ENCODE measurements at regions not wholly inside any gene's neighbourhood (a gene's known extent, or its start where the extent isn't known, plus 50 kb on each side); places are given as distances from the start of the nearest gene placed in this dataset.
"Not testable (repeated sequence)": the region's sequence is repeated elsewhere in the genome, so short reads cannot be mapped to it uniquely, and the experiment has no call there.

DNA sequence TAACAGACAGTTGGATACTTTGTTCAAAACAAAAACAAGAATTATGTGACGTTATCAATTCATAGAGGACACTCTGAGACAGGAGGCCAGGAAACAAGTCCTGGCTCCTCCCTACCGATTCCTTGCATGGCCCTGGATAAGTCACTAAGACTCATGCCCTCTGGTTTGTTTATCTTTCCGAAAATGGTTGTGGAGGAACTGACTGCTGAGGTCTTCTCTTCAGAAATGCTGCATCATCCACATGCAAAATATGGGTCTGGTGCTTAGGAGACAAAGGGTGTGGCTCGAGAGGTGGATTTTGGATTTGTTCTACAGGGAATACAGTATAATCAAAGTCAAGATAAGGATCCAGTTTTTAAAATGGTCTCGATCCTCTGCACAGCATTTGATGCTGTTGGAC lies 130.9 kb downstream of the RELL1 start:
- no peak overlapping the region for H3K27ac Mint-ChIP-seq
- H3K4me3 Mint-ChIP-seq: no peak overlapping the region
- H3K36me3 Mint-ChIP-seq (ENCODE audit: low read depth): no peaks in the 10 kb centered on the region
- intact Hi-C loops (cut with micrococcal nuclease): no loop called here
- no peaks in the 10 kb centered on the region for H3K4me1 Mint-ChIP-seq (ENCODE audit: low read depth)
- H3K9me3 Mint-ChIP-seq: peaks cover 5% of the 10 kb centered on the region
- no peak for DNase-seq
- CTCF ChIA-PET: interaction anchor here (0.9 to 1.3 kb wide), 2 partner anchors 11 to 102 kb away, joined by 3 read pairs; no protein-coding TSS in a partner anchor
- H3K27me3 Mint-ChIP-seq (ENCODE audit: low read depth): no peaks in the 10 kb centered on the region

DNA sequence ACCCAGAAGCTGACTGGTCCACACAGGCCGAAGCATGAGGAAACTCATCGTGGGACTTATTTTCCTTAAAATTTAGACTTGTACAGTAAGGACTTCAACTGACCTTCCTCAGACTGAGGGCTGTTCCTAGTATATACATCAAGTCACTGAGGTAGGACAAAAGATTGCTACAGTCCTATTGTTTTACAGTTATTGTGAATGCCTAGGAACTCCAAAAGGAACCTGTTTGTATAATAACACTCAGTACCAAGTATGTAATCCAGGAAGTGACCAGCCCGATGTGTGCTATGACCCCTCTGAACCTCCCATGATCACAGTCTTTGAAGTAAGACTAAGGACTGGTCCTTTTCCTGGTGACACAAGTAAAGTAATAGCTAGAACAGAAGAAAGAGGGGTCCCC lies 136.3 kb downstream of the RELL1 start:
- H3K27me3 Mint-ChIP-seq (ENCODE audit: low read depth); H3K4me1 Mint-ChIP-seq (ENCODE audit: low read depth); H3K4me3 Mint-ChIP-seq; intact Hi-C loops (cut with micrococcal nuclease); H3K36me3 Mint-ChIP-seq (ENCODE audit: low read depth); H3K27ac Mint-ChIP-seq; DNase-seq; H3K9me3 Mint-ChIP-seq: not testable (repeated sequence)
- CTCF ChIA-PET: interaction anchor here (0.6 kb wide), 2 partner anchors 141 to 383 kb away, joined by 3 to 4 read pairs; no protein-coding TSS in a partner anchor

DNA sequence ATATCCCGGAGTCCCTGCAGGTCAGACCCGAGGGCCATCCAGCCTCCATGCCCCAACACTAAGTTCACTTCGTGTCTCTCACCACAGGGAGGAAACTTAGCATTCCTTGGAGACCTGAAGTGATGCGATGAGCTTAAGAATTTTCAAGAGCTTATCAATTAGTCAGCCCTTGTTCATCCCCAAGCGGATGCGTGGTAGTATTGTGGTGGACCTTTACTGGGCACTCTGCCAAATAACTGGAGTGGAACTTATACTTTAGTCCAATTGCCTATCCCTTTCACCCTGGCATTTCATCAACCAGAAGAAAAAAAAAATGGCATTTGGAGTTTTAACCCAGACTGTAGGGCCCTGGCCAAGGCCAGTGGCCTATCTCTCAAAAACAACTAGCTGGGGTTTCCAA lies 137.1 kb downstream of the RELL1 start:
- no peak for DNase-seq
- intact Hi-C loops (cut with micrococcal nuclease): no loop called here
- CTCF ChIA-PET: interaction anchor here (0.6 kb wide), 2 partner anchors 142 to 382 kb away, joined by 3 to 4 read pairs; no protein-coding TSS in a partner anchor

DNA sequence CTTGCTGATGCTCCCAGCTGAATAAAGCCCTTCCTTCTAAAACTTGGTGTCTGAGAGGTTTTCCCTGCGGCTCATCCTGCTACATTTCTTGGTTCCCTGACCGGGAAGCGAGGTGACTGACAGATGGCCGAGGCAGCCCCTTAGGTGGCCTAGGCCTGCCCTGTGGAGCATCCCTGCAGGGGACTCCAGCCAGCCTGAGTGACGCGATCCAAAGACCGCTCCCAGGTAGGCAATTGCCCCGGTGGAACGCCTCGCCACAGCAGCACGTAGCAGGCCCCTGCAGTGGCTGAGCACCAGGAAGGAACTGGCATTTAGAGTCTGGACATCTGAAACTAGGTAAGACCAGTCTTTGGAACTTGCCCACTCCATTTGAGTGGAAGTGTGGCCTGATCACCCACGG lies 139.6 kb downstream of the RELL1 start:
- DNase-seq: no peak
- peaks cover 6% of the 10 kb centered on the region for H3K9me3 Mint-ChIP-seq
- H3K27me3 Mint-ChIP-seq (ENCODE audit: low read depth): peaks cover 4% of the 10 kb centered on the region
- CTCF ChIA-PET: no interaction called here
- peaks cover 3% of the 10 kb centered on the region for H3K36me3 Mint-ChIP-seq (ENCODE audit: low read depth)
- intact Hi-C loops (cut with micrococcal nuclease): no loop called here
- H3K27ac Mint-ChIP-seq: no peak overlapping the region
- no peak overlapping the region for H3K4me3 Mint-ChIP-seq
- H3K4me1 Mint-ChIP-seq (ENCODE audit: low read depth): no peaks in the 10 kb centered on the region

More for the DNA sequence above, 137.1 kb downstream of the RELL1 start:
- Mint-ChIP-seq H3K36me3 (ENCODE audit: low read depth) (peaks cover 3% of the 10 kb centered on the region), H3K27me3 (ENCODE audit: low read depth) (peaks cover 2% of the 10 kb centered on the region), H3K9me3 (peaks cover 9% of the 10 kb centered on the region), H3K4me1 (ENCODE audit: low read depth) (no peaks in the 10 kb centered on the region), H3K4me3 (no peak overlapping the region), H3K27ac (no peak overlapping the region)

DNA sequence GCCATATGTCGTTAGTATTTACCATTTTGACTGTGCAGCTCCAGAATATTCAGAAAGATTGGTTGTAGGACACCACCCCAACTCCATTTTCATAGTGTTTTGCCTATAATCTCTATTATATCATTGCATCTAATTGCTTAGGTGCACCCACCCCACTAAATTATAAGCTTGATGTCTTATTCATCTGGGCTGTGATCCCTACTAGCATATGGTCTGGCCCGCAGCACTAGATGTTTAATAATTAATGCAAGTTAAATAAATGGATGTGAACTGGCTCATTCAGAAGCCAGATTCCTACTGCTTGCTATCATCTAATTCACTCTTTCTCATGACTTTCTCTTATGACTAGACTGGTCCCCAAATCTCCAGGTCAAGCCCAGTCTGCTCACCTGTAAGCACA lies 143.5 kb downstream of the RELL1 start:
- H3K27me3 Mint-ChIP-seq (ENCODE audit: low read depth): peaks cover 4% of the 10 kb centered on the region
- CTCF ChIA-PET: no interaction called here
- H3K27ac Mint-ChIP-seq: no peak overlapping the region
- H3K36me3 Mint-ChIP-seq (ENCODE audit: low read depth): peaks cover 3% of the 10 kb centered on the region
- no peak overlapping the region for H3K4me3 Mint-ChIP-seq
- DNase-seq: no peak
- intact Hi-C loops (cut with micrococcal nuclease): no loop called here
- peaks cover 4% of the 10 kb centered on the region for H3K9me3 Mint-ChIP-seq
- no peaks in the 10 kb centered on the region for H3K4me1 Mint-ChIP-seq (ENCODE audit: low read depth)

DNA sequence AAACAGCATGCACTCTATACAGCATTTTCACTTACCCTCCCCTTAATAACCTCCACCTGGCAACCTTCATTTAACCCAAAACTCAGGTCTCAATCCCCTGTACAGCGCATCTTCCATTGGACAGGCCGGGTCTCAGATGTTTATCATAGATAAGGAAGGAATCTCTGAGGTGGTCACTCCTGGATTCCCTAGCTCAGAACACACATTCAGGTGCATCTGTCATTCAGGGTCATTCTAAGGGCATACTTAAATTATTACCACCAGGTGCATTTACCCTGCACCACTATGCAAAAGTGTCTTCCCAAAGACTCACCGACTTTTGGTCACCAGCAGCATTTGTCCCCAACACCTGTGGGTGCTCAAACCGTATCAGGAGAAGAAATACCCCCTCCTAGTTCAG lies 144.2 kb downstream of the RELL1 start:
- H3K27me3 Mint-ChIP-seq (ENCODE audit: low read depth): peaks cover 4% of the 10 kb centered on the region
- CTCF ChIA-PET: interaction anchor here (0.5 kb wide), 1 partner anchor 23 kb away, joined by 3 read pairs; no protein-coding TSS in a partner anchor
- no peak for DNase-seq
- intact Hi-C loops (cut with micrococcal nuclease): no loop called here
- H3K4me1 Mint-ChIP-seq (ENCODE audit: low read depth): no peaks in the 10 kb centered on the region
- H3K4me3 Mint-ChIP-seq: no peak overlapping the region
- H3K27ac Mint-ChIP-seq: no peak overlapping the region
- no peaks in the 10 kb centered on the region for H3K36me3 Mint-ChIP-seq (ENCODE audit: low read depth)
- H3K9me3 Mint-ChIP-seq: peaks cover 2% of the 10 kb centered on the region

DNA sequence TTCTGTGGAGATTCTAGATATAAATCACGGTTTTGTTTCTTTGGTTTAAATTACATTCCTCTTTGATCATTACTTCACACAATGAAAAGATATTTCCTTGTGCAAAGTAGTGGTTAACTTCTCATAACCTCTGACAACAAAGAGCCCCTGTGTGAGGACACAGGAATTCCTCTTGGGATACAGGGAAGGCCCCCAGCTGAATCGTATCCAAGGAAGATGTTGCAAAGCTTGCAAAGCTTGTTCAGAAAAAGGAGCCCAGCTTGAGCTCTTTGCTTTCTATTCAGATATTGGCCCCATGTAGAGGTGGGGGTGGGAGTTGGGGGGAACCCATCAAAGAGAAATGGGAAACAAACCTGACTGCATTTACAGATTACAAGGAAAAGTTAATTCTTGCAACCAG lies 145.7 kb downstream of the RELL1 start:
- no peak for DNase-seq
- H3K4me1 Mint-ChIP-seq (ENCODE audit: low read depth): no peaks in the 10 kb centered on the region
- H3K9me3 Mint-ChIP-seq: no peaks in the 10 kb centered on the region
- no peaks in the 10 kb centered on the region for H3K36me3 Mint-ChIP-seq (ENCODE audit: low read depth)
- intact Hi-C loops (cut with micrococcal nuclease): no loop called here
- no peak overlapping the region for H3K4me3 Mint-ChIP-seq
- peaks cover 3% of the 10 kb centered on the region for H3K27me3 Mint-ChIP-seq (ENCODE audit: low read depth)
- CTCF ChIA-PET: no interaction called here
- H3K27ac Mint-ChIP-seq: no peak overlapping the region

DNA sequence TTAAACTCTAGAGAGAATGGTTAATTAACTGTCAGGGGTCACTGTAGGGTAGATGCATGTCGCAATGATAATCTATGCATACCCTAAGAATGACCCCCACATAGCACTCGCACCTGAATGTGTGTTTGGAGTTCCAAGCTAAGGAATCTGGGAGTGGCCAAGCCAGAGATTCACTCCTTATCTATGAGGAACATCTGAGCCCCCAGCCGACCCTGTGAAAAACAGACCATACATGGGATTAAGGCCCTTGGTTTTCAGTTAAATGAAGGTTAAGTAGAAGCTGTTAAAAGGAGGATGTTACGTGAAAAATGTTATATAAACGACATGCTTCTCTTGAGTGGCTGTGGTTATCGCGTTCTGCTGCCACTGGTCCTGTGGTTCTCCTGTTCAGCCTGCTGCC lies 147.2 kb downstream of the RELL1 start:
- Mint-ChIP-seq H3K27ac (no peak overlapping the region), H3K36me3 (ENCODE audit: low read depth) (no peaks in the 10 kb centered on the region), H3K9me3 (no peaks in the 10 kb centered on the region), H3K27me3 (ENCODE audit: low read depth) (peaks cover 2% of the 10 kb centered on the region), H3K4me3 (no peak overlapping the region), H3K4me1 (ENCODE audit: low read depth) (no peaks in the 10 kb centered on the region)
- CTCF ChIA-PET: no interaction called here
- no peak for DNase-seq
- intact Hi-C loops (cut with micrococcal nuclease): no loop called here

DNA sequence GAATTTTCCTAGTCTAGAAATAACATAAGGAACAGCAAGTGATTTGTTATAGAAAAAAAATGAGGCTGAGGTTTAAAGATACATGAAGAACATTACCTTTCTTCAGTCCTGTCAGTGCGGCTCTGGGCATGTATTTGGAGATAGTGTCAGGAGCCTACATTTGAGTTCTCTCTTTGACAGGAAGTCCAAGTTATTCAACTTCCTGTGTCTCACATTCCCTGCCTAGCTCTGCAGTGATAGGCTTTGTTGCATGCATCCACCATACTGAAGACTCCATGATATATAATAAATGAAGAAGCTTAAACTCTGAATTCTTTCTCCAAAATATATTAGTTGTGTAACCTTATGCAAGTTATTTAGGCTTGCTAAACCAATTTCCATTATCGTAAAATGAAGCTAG lies 148.7 kb downstream of the RELL1 start:
- no peaks in the 10 kb centered on the region for H3K4me1 Mint-ChIP-seq (ENCODE audit: low read depth)
- no peaks in the 10 kb centered on the region for H3K27me3 Mint-ChIP-seq (ENCODE audit: low read depth)
- no peak overlapping the region for H3K4me3 Mint-ChIP-seq
- H3K36me3 Mint-ChIP-seq (ENCODE audit: low read depth): no peaks in the 10 kb centered on the region
- H3K9me3 Mint-ChIP-seq: no peaks in the 10 kb centered on the region
- no peak for DNase-seq
- H3K27ac Mint-ChIP-seq: no peak overlapping the region
- intact Hi-C loops (cut with micrococcal nuclease): no loop called here
- CTCF ChIA-PET: no interaction called here

DNA sequence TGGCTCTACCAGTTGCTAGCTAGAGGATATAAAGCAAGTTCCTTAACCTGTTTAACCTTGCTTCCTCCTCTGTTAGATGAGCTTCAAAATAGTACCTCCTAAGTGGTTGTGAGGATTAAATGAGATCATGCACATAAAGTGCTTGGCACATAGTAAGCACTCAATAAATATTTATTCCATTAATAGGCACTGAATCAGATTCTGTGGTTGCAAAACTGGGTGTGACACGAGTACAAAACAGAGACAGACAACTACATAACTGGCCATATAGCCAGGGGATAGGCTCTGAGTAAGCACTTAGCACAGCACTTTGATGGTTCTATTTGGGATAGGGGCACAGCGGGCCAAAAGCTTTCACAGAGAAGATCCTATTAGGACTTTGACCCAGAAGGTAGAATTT lies 150.3 kb downstream of the RELL1 start:
- no peaks in the 10 kb centered on the region for H3K9me3 Mint-ChIP-seq

DNA sequence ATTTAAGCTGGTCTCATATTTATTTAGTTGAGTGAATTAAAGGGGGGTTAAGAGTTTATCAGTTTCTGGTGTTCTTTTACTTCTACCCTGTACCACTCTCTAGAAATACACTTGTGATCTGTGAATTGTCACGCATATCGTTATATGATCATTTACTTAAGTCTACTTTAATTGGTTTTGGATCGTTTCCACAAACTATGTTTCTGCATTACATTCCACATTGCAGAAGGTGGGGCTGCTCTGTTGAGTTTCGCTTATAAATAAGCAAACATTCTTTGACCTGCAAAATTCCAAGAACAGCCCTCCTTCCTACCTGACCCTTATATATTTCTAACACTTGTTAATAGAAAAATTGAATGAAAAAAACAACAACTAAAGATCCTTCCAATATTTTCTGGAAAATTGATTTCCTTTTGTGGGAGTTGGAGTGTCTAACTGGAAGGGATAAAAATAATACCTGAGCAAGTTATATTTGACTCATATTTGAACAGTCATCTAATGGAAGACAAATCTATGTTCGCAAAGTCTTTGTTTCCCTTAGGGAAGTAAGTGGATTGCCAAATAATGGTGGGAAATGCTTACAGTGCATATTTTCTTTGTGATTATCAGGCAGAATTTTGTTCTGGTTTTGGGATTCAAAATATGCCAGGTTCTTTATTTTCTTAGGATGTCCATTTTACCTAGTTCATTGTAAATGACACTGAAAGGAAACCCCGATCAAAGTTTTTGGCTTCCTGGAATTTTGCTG lies 152.7 kb downstream of the RELL1 start:
- H3K27me3 Mint-ChIP-seq (ENCODE audit: low read depth): no peaks in the 10 kb centered on the region
- H3K4me1 Mint-ChIP-seq (ENCODE audit: low read depth): no peaks in the 10 kb centered on the region

More for the DNA sequence above, 150.3 kb downstream of the RELL1 start:
- Mint-ChIP-seq H3K4me1 (ENCODE audit: low read depth) (no peaks in the 10 kb centered on the region), H3K27me3 (ENCODE audit: low read depth) (no peaks in the 10 kb centered on the region), H3K27ac (no peak overlapping the region), H3K36me3 (ENCODE audit: low read depth) (no peaks in the 10 kb centered on the region), H3K4me3 (no peak overlapping the region)
- intact Hi-C loops (cut with micrococcal nuclease): no loop called here
- no peak for DNase-seq
- CTCF ChIA-PET: no interaction called here

DNA sequence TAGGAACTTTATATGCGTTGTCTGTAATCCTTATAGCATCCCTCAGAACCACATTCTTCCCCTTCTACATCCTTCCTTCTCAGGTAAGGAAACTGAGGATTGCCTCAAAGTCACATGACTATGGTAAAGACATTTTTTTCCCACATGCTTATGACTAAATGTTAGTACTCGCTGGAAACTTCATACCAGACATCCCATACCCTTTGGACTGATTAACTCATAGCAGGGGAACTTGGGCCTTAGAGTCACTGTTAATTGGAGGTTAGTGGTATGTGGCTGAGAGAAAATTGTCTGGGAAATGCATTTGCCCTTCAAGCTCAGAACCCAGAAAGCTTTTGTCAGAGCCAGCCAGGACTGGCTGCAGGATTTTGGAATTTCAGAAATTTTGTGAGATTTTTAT lies 155.0 kb downstream of the RELL1 start:
- CTCF ChIA-PET: no interaction called here
- Mint-ChIP-seq H3K36me3 (ENCODE audit: low read depth) (no peaks in the 10 kb centered on the region), H3K4me3 (no peak overlapping the region), H3K4me1 (ENCODE audit: low read depth) (no peaks in the 10 kb centered on the region), H3K27me3 (ENCODE audit: low read depth) (no peaks in the 10 kb centered on the region), H3K9me3 (no peaks in the 10 kb centered on the region), H3K27ac (no peak overlapping the region)
- intact Hi-C loops (cut with micrococcal nuclease): no loop called here
- DNase-seq: no peak

More for the DNA sequence above, 152.7 kb downstream of the RELL1 start:
- Mint-ChIP-seq H3K4me3 (no peak overlapping the region), H3K27ac (no peak overlapping the region), H3K9me3 (no peaks in the 10 kb centered on the region), H3K36me3 (ENCODE audit: low read depth) (no peaks in the 10 kb centered on the region)
- CTCF ChIA-PET: no interaction called here
- intact Hi-C loops (cut with micrococcal nuclease): no loop called here
- DNase-seq: no peak

DNA sequence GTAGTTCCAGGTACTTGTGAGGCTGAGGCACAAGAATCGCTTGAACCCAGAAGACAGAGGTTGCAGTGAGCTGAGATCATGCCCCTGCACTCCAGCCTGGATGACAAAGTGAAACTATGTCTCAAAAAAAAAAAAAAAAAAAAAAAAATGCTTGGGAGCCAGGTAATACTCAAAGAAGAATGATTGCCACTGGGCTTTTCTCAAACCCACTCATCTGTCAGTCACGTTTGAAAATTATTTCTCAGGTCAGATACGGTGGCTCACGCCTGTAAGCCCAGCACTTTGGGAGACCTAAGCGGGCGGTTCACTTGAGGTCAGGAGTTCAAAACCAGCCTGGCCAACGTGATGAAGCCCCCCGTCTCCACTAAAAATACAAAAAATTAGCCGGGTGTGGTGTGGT lies 155.7 kb downstream of the RELL1 start:
- no peaks in the 10 kb centered on the region for H3K4me1 Mint-ChIP-seq (ENCODE audit: low read depth)
- H3K4me3 Mint-ChIP-seq: no peak overlapping the region
- no peaks in the 10 kb centered on the region for H3K36me3 Mint-ChIP-seq (ENCODE audit: low read depth)
- DNase-seq: no peak
- CTCF ChIA-PET: no interaction called here
- no peaks in the 10 kb centered on the region for H3K9me3 Mint-ChIP-seq
- H3K27ac Mint-ChIP-seq: no peak overlapping the region
- intact Hi-C loops (cut with micrococcal nuclease): no loop called here
- no peaks in the 10 kb centered on the region for H3K27me3 Mint-ChIP-seq (ENCODE audit: low read depth)
